ENCODE measurements at regions not wholly inside any gene's neighbourhood (a gene's known extent, or its start where the extent isn't known, plus 50 kb on each side); places are given as distances from the start of the nearest gene placed in this dataset.

GRCh38 chr5:15256485-15256884, 243.5 kb upstream of the FBXL7 start:
- intact Hi-C loops (cut with DNase I) = loop anchor here (10.0 kb wide), 1 partner anchor 122 kb away; no protein-coding TSS in a partner anchor
- TF ChIP-seq POLR2AphosphoS5 (IDR thresholded peaks at IDR 0.05) (no peak), POLR2A (IDR thresholded peaks at IDR 0.05) (no peak), CTCF (IDR thresholded peaks at IDR 0.05) (no peak)
- Histone ChIP-seq H3K4me3 (no peak overlapping the region), H3K27me3 (replicated peaks; ENCODE audit: insufficient read depth) (no peaks in the 10 kb centered on the region), H3K4me1 (replicated peaks) (no peaks in the 10 kb centered on the region), H3K36me3 (no peaks in the 10 kb centered on the region), H3K27ac (no peak overlapping the region), H3K9me3 (no peaks in the 10 kb centered on the region)
- WGBS = 77% methylated on average over 4 of the region's 4 CpGs
- DNase-seq (ENCODE audit: low spot score) = no peak

- no peaks in the 10 kb centered on the region for H3K9me3 ChIP-seq
- H3K36me3 ChIP-seq = no peaks in the 10 kb centered on the region
- intact Hi-C loops (cut with DNase I) = loop anchor here (10.0 kb wide), 1 partner anchor 121 kb away; no protein-coding TSS in a partner anchor
- DNase-seq (ENCODE audit: low spot score) = no peak
- WGBS = 43% methylated on average over 2 of the region's 2 CpGs
- H3K27ac ChIP-seq = no peak overlapping the region
- H3K4me1 ChIP-seq (replicated peaks) = no peaks in the 10 kb centered on the region
- no peaks in the 10 kb centered on the region for H3K27me3 ChIP-seq (replicated peaks; ENCODE audit: insufficient read depth)
- TF ChIP-seq CTCF (IDR thresholded peaks at IDR 0.05) = no peak
- no peak for TF ChIP-seq POLR2AphosphoS5 (IDR thresholded peaks at IDR 0.05)
- TF ChIP-seq POLR2A (IDR thresholded peaks at IDR 0.05) = no peak
- H3K4me3 ChIP-seq = no peak overlapping the region
Measured at GRCh38 chr5:15255576-15255975, 244.4 kb upstream of the FBXL7 start.

GRCh38 chr5:15254607-15255006, 245.4 kb upstream of the FBXL7 start:
- WGBS = 93% methylated on average over 3 of the region's 3 CpGs
- no peaks in the 10 kb centered on the region for H3K36me3 ChIP-seq
- TF ChIP-seq POLR2AphosphoS5 (IDR thresholded peaks at IDR 0.05) = no peak
- no peak for TF ChIP-seq CTCF (IDR thresholded peaks at IDR 0.05)
- no peak for TF ChIP-seq POLR2A (IDR thresholded peaks at IDR 0.05)
- intact Hi-C loops (cut with DNase I) = loop anchor here (10.0 kb wide), 1 partner anchor 120 kb away; no protein-coding TSS in a partner anchor
- DNase-seq (ENCODE audit: low spot score) = no peak
- H3K4me3 ChIP-seq = no peak overlapping the region
- H3K9me3 ChIP-seq = no peaks in the 10 kb centered on the region
- no peaks in the 10 kb centered on the region for H3K27me3 ChIP-seq (replicated peaks; ENCODE audit: insufficient read depth)
- H3K27ac ChIP-seq = no peak overlapping the region
- H3K4me1 ChIP-seq (replicated peaks) = no peaks in the 10 kb centered on the region

GRCh38 chr5:15252331-15252730, 247.6 kb upstream of the FBXL7 start:
- DNase-seq (ENCODE audit: low spot score) = no peak
- WGBS = 95% methylated on average over 3 of the region's 3 CpGs
- H3K4me1 ChIP-seq (replicated peaks) = no peaks in the 10 kb centered on the region
- intact Hi-C loops (cut with DNase I) = loop anchor here (10.0 kb wide), 1 partner anchor 118 kb away; no protein-coding TSS in a partner anchor
- H3K36me3 ChIP-seq = no peaks in the 10 kb centered on the region
- no peaks in the 10 kb centered on the region for H3K9me3 ChIP-seq
- H3K27ac ChIP-seq = no peak overlapping the region
- no peak overlapping the region for H3K4me3 ChIP-seq
- TF ChIP-seq CTCF (IDR thresholded peaks at IDR 0.05) = no peak
- TF ChIP-seq POLR2A (IDR thresholded peaks at IDR 0.05) = no peak
- no peak for TF ChIP-seq POLR2AphosphoS5 (IDR thresholded peaks at IDR 0.05)
- H3K27me3 ChIP-seq (replicated peaks; ENCODE audit: insufficient read depth) = no peaks in the 10 kb centered on the region

GRCh38 chr5:15249152-15249551, 250.8 kb upstream of the FBXL7 start:
- no peaks in the 10 kb centered on the region for H3K9me3 ChIP-seq
- H3K36me3 ChIP-seq = no peaks in the 10 kb centered on the region
- H3K4me3 ChIP-seq = no peak overlapping the region
- DNase-seq (ENCODE audit: low spot score) = no peak
- WGBS = 50% methylated on average over 3 of the region's 3 CpGs
- TF ChIP-seq CTCF (IDR thresholded peaks at IDR 0.05) = no peak
- TF ChIP-seq POLR2A (IDR thresholded peaks at IDR 0.05) = no peak
- no peak for TF ChIP-seq POLR2AphosphoS5 (IDR thresholded peaks at IDR 0.05)
- no peaks in the 10 kb centered on the region for H3K4me1 ChIP-seq (replicated peaks)
- H3K27ac ChIP-seq = no peak overlapping the region
- H3K27me3 ChIP-seq (replicated peaks; ENCODE audit: insufficient read depth) = no peaks in the 10 kb centered on the region
- intact Hi-C loops (cut with DNase I) = no loop called here
